NCI-H2227 (cell line): ENCODE measurements at regions not wholly inside any gene's neighbourhood (a gene's known extent, or its start where the extent isn't known, plus 50 kb on each side); places are given as distances from the start of the nearest gene placed in this dataset.
"Not testable (repeated sequence)": the region's sequence is repeated elsewhere in the genome, so short reads cannot be mapped to it uniquely, and the experiment has no call there.

Experiments
- DNase-seq: peaks from one replicate; lab custom pipeline; 2025; ENCODE audit not compliant: unreplicated experiment; lab: John Stamatoyannopoulos, UW

GRCh38 chr5:83001796-83002381 lies 75.3 kb downstream of the TMEM167A start:
- no peak for DNase-seq

GRCh38 chr5:83000922-83001321 lies 76.3 kb downstream of the TMEM167A start:
- no peak for DNase-seq

- DNase-seq = no peak
These were observed 76.8 kb downstream of the TMEM167A start for GRCh38 chr5:83000428-83000827.

GRCh38 chr5:82993416-82993815 lies 83.8 kb downstream of the TMEM167A start:
- no peak for DNase-seq

GRCh38 chr5:82992646-82993045 lies 84.5 kb downstream of the TMEM167A start:
- no peak for DNase-seq

GRCh38 chr5:82991678-82992323 lies 85.4 kb downstream of the TMEM167A start:
- DNase-seq = no peak

- DNase-seq = no peak
These were observed 86.1 kb downstream of the TMEM167A start for GRCh38 chr5:82991059-82991458.

GRCh38 chr5:82987188-82987587 lies 90.0 kb downstream of the TMEM167A start:
- no peak for DNase-seq

GRCh38 chr5:82986404-82986803 lies 90.8 kb downstream of the TMEM167A start:
- peak; percentile 91 for DNase-seq

- no peak for DNase-seq
These were observed 91.4 kb downstream of the TMEM167A start for GRCh38 chr5:82985763-82986162.

GRCh38 chr5:82984786-82985735 lies 92.1 kb downstream of the TMEM167A start:
- DNase-seq = peak; percentile 51

GRCh38 chr5:82982846-82983245 lies 94.3 kb downstream of the TMEM167A start:
- no peak for DNase-seq

GRCh38 chr5:82976887-82977286 lies 100.3 kb downstream of the TMEM167A start:
- not testable (repeated sequence) for DNase-seq

GRCh38 chr5:82975812-82976211 lies 101.4 kb downstream of the TMEM167A start:
- DNase-seq = no peak

- DNase-seq = no peak
These were observed 101.8 kb downstream of the TMEM167A start for GRCh38 chr5:82975396-82975795.

GRCh38 chr5:82974346-82974745 lies 102.8 kb downstream of the TMEM167A start:
- DNase-seq = not testable (repeated sequence)

GRCh38 chr5:82971901-82972300 lies 105.3 kb downstream of the TMEM167A start:
- no peak for DNase-seq

- DNase-seq = not testable (repeated sequence)
These were observed 106.0 kb downstream of the TMEM167A start for GRCh38 chr5:82971034-82971806.

- not testable (repeated sequence) for DNase-seq
These were observed 107.8 kb downstream of the TMEM167A start for GRCh38 chr5:82969221-82969976.

GRCh38 chr5:82967072-82967471 lies 110.1 kb downstream of the TMEM167A start:
- no peak for DNase-seq
